NCI-H2171 treated with DMSO at 0.1 percent for 48 hours (cell line): ENCODE measurements at regions not wholly inside any gene's neighbourhood (a gene's known extent, or its start where the extent isn't known, plus 50 kb on each side); places are given as distances from the start of the nearest gene placed in this dataset.

Experiments used
- DNase-seq: peaks from one replicate; lab custom pipeline; 2025; lab: John Stamatoyannopoulos, UW

DNA sequence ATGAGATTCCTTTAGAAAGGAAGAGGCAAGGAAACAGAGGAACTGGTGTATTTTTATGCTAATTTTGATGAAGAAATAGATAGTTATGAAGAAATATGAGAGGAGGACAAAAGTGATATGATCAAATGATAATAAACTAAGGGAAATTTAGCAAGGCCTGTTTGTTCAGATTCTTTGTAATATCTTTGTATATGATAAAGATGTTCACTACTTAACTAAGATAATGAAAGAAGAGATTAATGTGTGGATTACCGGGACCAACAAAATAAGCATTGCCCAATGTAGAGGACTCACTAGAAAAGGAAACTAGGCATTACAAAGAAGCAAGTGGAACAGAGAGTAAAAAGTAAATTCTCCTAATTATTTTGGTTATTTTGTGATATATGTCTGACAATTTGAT is 99.0 kb upstream of the FIGN start:
- DNase-seq, result no peak

- no peak for DNase-seq
These were observed 98.4 kb upstream of the FIGN start for GRCh38 chr2:163834221-163834620.

GRCh38 chr2:163828771-163829170 is 93.0 kb upstream of the FIGN start:
- DNase-seq, result no peak

GRCh38 chr2:163822033-163822432 is 86.2 kb upstream of the FIGN start:
- no peak for DNase-seq

- no peak for DNase-seq
These were observed 77.2 kb upstream of the FIGN start for GRCh38 chr2:163812926-163813520.

DNA sequence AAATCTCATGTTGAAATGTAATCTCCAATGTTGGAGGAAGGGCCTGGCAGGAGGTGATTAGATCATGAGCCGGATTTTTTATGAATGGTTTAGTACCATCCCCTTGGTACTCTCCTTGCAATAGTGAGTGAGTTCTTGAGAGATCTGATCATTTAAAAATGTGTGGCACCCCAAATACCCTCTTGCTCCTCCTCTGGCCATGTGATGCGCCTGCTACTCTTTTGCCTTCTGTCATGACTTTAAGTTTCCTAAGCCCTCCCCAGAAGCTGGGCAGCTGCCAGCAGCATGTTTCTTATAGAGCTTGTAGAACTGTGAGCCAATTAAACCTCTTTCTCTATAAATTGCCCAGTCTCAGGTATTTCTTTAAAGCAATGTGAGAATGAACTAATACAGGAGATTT is 72.6 kb upstream of the FIGN start:
- no peak for DNase-seq

DNA sequence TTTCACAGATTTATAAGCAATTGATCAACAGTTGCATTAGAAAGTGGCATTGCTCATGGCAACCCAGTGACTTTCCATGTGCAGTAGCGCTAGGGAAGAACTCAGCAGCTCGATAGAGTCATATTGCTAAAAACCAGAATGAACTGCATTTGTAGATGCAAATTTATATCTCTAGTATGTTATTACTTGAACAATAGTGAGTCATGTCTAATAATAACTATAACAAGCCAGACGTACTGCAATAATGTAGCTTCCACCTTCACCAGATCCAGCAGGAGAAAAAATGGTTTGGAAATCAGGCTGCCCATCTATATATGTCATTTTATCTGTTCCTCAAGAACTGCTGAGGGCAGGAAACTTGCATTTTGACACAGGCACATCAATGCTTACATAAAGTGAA is 66.5 kb upstream of the FIGN start:
- DNase-seq, result no peak

DNA sequence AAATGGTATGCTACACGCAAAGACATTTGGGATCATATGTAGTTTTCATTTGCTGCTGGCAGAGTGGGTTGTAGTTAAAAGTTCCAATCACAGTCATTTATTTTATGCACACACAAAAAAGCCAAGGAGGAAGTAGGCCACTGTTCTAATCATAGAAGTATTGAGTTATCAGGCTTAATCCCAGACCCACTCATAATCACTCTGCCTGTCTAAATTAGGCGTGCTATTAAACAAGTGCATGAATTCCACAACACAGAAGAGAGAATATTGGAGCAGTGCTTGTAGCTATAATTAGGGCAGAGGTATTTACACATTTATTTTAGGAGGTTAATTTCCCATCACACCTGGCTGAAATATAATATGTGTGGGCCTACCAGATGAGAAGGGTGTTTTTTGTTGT is 65.7 kb upstream of the FIGN start:
- DNase-seq, result no peak

DNA sequence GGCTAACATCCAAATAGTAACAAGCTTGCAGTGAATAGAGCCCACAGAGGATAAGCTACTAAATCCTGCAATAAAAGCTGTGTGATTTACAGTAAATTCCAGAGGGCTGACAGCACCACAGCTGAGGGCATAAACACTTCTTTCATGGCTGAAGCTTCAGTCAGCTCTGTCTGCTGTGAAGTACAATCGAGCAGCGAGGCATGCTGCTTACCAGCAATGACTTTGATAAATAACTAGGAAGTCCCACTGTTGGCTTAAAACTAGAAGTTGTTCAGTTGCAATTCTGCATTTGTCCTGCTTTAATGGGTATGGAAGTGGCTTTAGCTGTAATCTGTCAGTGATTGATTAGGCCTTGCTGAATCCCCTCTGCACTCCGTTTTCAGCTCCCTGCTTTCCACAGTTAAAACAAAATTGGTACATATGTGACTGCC is 65.2 kb upstream of the FIGN start:
- DNase-seq, result no peak

DNA sequence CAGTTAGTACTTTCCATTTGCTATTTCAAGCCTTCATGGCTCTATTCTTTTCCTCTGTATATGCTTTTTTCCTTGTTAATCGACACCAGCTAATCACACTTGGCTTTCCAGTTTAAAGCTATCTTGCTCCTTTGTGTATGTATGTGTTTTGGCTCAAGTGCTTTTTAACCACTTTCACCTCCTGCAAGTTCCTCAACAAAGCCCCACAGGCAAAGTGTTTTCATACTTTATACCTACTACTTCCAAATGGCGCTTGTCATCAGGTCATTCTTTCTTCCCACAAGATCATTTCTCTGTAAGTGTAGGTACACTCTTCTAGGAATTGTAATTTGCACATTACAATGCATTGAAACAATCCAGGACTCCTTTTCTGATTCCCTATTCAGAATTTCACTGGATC is 64.0 kb upstream of the FIGN start:
- DNase-seq, result no peak

DNA sequence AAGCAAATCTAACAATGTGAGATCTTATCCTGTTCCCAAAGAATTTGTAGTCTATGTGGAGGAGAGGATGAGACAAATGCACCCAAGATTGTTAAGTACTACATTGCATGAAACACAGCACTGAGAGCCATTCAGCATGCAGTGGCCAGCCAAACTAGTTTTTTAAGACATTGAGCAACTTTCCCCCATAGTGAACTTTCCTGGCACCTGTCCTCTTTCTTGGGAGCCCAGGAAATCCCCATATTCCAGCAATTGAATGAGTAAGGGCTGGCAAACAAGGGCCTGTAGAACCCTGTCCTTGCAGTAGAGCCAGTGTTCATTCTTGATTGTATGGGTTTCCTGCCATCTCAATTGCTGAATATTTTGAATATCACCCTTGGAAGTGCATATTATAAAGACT is 58.8 kb upstream of the FIGN start:
- DNase-seq, result no peak
